ENCODE measurements at regions not wholly inside any gene's neighbourhood (a gene's known extent, or its start where the extent isn't known, plus 50 kb on each side); places are given as distances from the start of the nearest gene placed in this dataset.

DNA sequence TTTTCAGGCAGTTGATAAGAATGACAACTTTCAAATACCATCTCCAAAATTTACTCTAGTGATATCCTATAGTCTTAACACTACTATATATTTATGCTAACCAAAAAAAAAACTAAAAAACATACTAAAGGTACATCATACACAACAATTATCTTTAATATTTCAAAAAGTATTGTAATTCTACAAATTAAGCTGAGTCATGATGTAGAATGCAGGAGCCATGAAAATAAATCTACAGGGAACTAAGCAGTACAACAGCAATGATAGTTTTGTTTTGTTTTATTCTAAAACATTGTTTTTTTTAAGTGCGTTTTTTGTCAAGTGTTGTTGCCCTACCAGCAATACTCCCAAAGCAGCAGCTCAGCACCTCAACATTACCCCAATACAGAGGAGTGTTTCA lies 314.3 kb downstream of the FSIP2 start:
- TF ChIP-seq, protein P1, sequence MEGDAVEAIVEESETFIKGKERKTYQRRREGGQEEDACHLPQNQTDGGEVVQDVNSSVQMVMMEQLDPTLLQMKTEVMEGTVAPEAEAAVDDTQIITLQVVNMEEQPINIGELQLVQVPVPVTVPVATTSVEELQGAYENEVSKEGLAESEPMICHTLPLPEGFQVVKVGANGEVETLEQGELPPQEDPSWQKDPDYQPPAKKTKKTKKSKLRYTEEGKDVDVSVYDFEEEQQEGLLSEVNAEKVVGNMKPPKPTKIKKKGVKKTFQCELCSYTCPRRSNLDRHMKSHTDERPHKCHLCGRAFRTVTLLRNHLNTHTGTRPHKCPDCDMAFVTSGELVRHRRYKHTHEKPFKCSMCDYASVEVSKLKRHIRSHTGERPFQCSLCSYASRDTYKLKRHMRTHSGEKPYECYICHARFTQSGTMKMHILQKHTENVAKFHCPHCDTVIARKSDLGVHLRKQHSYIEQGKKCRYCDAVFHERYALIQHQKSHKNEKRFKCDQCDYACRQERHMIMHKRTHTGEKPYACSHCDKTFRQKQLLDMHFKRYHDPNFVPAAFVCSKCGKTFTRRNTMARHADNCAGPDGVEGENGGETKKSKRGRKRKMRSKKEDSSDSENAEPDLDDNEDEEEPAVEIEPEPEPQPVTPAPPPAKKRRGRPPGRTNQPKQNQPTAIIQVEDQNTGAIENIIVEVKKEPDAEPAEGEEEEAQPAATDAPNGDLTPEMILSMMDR (IDR thresholded peaks at IDR 0.05): no peak
- no peak for TF ChIP-seq POLR2AphosphoS5 (IDR thresholded peaks at IDR 0.05; ENCODE audit: low read depth, low read length)
- TF ChIP-seq SIN3A (IDR thresholded peaks at IDR 0.05; ENCODE audit: borderline replicate concordance, insufficient read depth, low read depth, low read length): no peak
- TF ChIP-seq, protein P2, sequence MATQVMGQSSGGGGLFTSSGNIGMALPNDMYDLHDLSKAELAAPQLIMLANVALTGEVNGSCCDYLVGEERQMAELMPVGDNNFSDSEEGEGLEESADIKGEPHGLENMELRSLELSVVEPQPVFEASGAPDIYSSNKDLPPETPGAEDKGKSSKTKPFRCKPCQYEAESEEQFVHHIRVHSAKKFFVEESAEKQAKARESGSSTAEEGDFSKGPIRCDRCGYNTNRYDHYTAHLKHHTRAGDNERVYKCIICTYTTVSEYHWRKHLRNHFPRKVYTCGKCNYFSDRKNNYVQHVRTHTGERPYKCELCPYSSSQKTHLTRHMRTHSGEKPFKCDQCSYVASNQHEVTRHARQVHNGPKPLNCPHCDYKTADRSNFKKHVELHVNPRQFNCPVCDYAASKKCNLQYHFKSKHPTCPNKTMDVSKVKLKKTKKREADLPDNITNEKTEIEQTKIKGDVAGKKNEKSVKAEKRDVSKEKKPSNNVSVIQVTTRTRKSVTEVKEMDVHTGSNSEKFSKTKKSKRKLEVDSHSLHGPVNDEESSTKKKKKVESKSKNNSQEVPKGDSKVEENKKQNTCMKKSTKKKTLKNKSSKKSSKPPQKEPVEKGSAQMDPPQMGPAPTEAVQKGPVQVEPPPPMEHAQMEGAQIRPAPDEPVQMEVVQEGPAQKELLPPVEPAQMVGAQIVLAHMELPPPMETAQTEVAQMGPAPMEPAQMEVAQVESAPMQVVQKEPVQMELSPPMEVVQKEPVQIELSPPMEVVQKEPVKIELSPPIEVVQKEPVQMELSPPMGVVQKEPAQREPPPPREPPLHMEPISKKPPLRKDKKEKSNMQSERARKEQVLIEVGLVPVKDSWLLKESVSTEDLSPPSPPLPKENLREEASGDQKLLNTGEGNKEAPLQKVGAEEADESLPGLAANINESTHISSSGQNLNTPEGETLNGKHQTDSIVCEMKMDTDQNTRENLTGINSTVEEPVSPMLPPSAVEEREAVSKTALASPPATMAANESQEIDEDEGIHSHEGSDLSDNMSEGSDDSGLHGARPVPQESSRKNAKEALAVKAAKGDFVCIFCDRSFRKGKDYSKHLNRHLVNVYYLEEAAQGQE (IDR thresholded peaks at IDR 0.05; ENCODE audit: insufficient read depth in 1 of 2, low read depth in 2 of 2, low read length in 1 of 2): no peak
- TF ChIP-seq TCF7L2 (IDR thresholded peaks at IDR 0.05; ENCODE audit: low read depth, low read length): no peak

All from Panc1 (cell line).